IMR-90 (cell line): ENCODE measurements at regions not wholly inside any gene's neighbourhood (a gene's known extent, or its start where the extent isn't known, plus 50 kb on each side); places are given as distances from the start of the nearest gene placed in this dataset.

Source experiments
- ATAC-seq: fragments of 200-7000 bp; cut with Tn5 transposase; 2 replicates; pipeline ENCODE4 v1.9.1; 2020; ENCODE audit warnings: low read depth, mild to moderate bottlenecking, moderate library complexity
- BruUV-seq: library from RNA; stranded (reverse); fragments of 400-500 nt; replicated peaks from 2 replicates; lab custom pipeline; 2021; lab: Mats Ljungman, UMichigan
- CTCF ChIA-PET: fragments of 300-600 bp; formaldehyde crosslinking; extraction: SDS; loops from one replicate; lab custom pipeline; 2021; ENCODE audit warnings: antibody characterized with exemption; lab: Yijun Ruan, JAX
- POLR2A ChIA-PET: fragments of 300-600 bp; sonication (Branson Sonifier 250); formaldehyde crosslinking; loops from one replicate; lab custom pipeline; 2022; ENCODE audit warnings: antibody characterized with exemption; ENCODE audit not compliant: unreplicated experiment; lab: Charles Lee
- DNase-seq: peaks from one replicate; pipeline ENCODE4 v3.0.0; 2013
- H2AFZ ChIP-seq: replicated peaks from 2 replicates; pipeline ENCODE3; 2013; ENCODE audit warnings: low read length, mild to moderate bottlenecking; ENCODE audit not compliant: poor library complexity
- H2AK5ac ChIP-seq: 2 replicates; pipeline ENCODE4 v1.6.1; 2013; ENCODE audit warnings: low read depth, low read length, inconsistent platforms
- H2AK9ac ChIP-seq: replicated peaks from 2 replicates; pipeline ENCODE3; 2013; ENCODE audit warnings: mild to moderate bottlenecking, low read depth, low read length, moderate library complexity; ENCODE audit not compliant: poor library complexity
- H2BK120ac ChIP-seq: 2 replicates; pipeline ENCODE4 v1.6.1; 2013; ENCODE audit warnings: low read depth, low read length, inconsistent platforms
- H2BK15ac ChIP-seq: 3 replicates; pipeline ENCODE4 v1.6.1; 2013; ENCODE audit warnings: low read depth, low read length, inconsistent platforms
- H2BK20ac ChIP-seq: 2 replicates; pipeline ENCODE4 v1.6.1; 2013; ENCODE audit warnings: low read depth, mild to moderate bottlenecking, inconsistent platforms, low read length, moderate library complexity
- H2BK5ac ChIP-seq: 2 replicates; pipeline ENCODE4 v1.6.1; 2013; ENCODE audit warnings: mild to moderate bottlenecking, low read depth, low read length, inconsistent platforms; ENCODE audit not compliant: poor library complexity, severe bottlenecking
- H3K14ac ChIP-seq: replicated peaks from 2 replicates; pipeline ENCODE4 v1.6.1; 2013; ENCODE audit warnings: low read depth, low read length, inconsistent platforms
- H3K18ac ChIP-seq: 2 replicates; pipeline ENCODE4 v1.6.1; 2013; ENCODE audit warnings: low read depth, low read length, control low read depth
- H3K23ac ChIP-seq: 2 replicates; pipeline ENCODE4 v1.6.1; 2013; ENCODE audit warnings: low read depth, low read length, inconsistent platforms
- H3K27ac ChIP-seq: 2 replicates; pipeline ENCODE4 v1.5.1; 2013; ENCODE audit warnings: mild to moderate bottlenecking, control low read depth, low read length; ENCODE audit not compliant: insufficient read depth
- H3K27me3 ChIP-seq: 2 replicates; pipeline ENCODE4 v1.6.1; 2013; ENCODE audit warnings: low read length; ENCODE audit not compliant: control insufficient read depth, insufficient read depth
- H3K36me3 ChIP-seq: 2 replicates; pipeline ENCODE4 v1.6.1; 2013; ENCODE audit warnings: low read length, mixed read lengths; ENCODE audit not compliant: control insufficient read depth, insufficient read depth
- H3K4ac ChIP-seq: 2 replicates; pipeline ENCODE4 v1.6.1; 2013; ENCODE audit warnings: low read depth, low read length, inconsistent platforms
- H3K4me1 ChIP-seq: 2 replicates; pipeline ENCODE4 v1.6.1; 2013; ENCODE audit warnings: low read length, mixed read lengths; ENCODE audit not compliant: control insufficient read depth, insufficient read depth
- H3K4me2 ChIP-seq: 2 replicates; pipeline ENCODE4 v1.6.1; 2013; ENCODE audit warnings: low read depth, mild to moderate bottlenecking, control low read depth, low read length, moderate library complexity
- H3K4me3 ChIP-seq: 2 replicates; pipeline ENCODE4 v1.5.1; 2013; ENCODE audit warnings: low read depth, mild to moderate bottlenecking, control low read depth, low read length, moderate library complexity; ENCODE audit not compliant: insufficient read depth
- H3K56ac ChIP-seq: 2 replicates; pipeline ENCODE4 v1.6.1; 2013; ENCODE audit warnings: low read length, inconsistent platforms; ENCODE audit not compliant: insufficient read depth; ENCODE audit errors: extremely low read depth
- H3K79me1 ChIP-seq, 2 experiments: 2 replicates each; pipeline ENCODE4 v1.6.1; 2013; ENCODE audit warnings: low read length in 2 of 2, inconsistent platforms in 1 of 2, low read depth in 1 of 2
- H3K9ac ChIP-seq: 2 replicates; pipeline ENCODE4 v1.6.1; 2013; ENCODE audit warnings: low read depth, low read length, control low read depth
- H3K9me1 ChIP-seq: 2 replicates; pipeline ENCODE4 v1.6.1; 2013; ENCODE audit warnings: low read length, inconsistent platforms; ENCODE audit not compliant: insufficient read depth
- H3K9me3 ChIP-seq: 2 replicates; pipeline ENCODE4 v1.6.1; 2013; ENCODE audit warnings: low read length; ENCODE audit not compliant: control insufficient read depth, insufficient read depth
- H4K20me1 ChIP-seq: 2 replicates; pipeline ENCODE4 v1.6.1; 2013; ENCODE audit warnings: low read length, inconsistent platforms; ENCODE audit not compliant: insufficient read depth
- H4K5ac ChIP-seq: 2 replicates; pipeline ENCODE4 v1.6.1; 2013; ENCODE audit warnings: mild to moderate bottlenecking, low read depth, low read length, control low read depth
- H4K8ac ChIP-seq, 2 experiments: 2 replicates each; pipeline ENCODE4 v1.6.1; 2013; ENCODE audit warnings: low read depth in 2 of 2, low read length in 2 of 2, control low read depth in 1 of 2, inconsistent platforms in 1 of 2
- H4K91ac ChIP-seq: 2 replicates; pipeline ENCODE4 v1.6.1; 2013; ENCODE audit warnings: low read depth, low read length, inconsistent platforms; ENCODE audit not compliant: insufficient read depth
- BHLHE40 ChIP-seq: fragments of 150-350 bp; IDR thresholded peaks from 2 replicates; pipeline ENCODE4 v1.6.1; 2016; ENCODE audit warnings: mild to moderate bottlenecking, low read depth, low read length
- FOS ChIP-seq: fragments of 150-350 bp; IDR thresholded peaks from 2 replicates; pipeline ENCODE4 v1.6.1; 2016; ENCODE audit warnings: low read depth, low read length
- RAD21 ChIP-seq: IDR thresholded peaks from 2 replicates; pipeline ENCODE4 v1.6.1; 2012; ENCODE audit warnings: low read length, improper control_type of control experiment
- SMC3 ChIP-seq: fragments of 150-350 bp; IDR thresholded peaks from 2 replicates; pipeline ENCODE4 v1.6.1; 2016; ENCODE audit warnings: low read depth, mild to moderate bottlenecking, antibody characterized with exemption, low read length, moderate library complexity
- WGBS, 2 experiments: methylation state at CpG; one replicate each; pipeline versions ENCODE4 v1.1.5 to v1.1.7; 2013; ENCODE audit warnings: missing lambda C conversion rate in 2 of 2; ENCODE audit not compliant: insufficient read length in 1 of 2; ENCODE audit errors: extremely low coverage in 2 of 2; 5-methylcytosine and 5-hydroxymethylcytosine counted together
- dilution Hi-C: fragments of 300-500 bp; cut with HindIII; formaldehyde crosslinking; loops from one replicate; pipeline ENCODE4 v1.14.3; 2018; ENCODE audit warnings: low sequenced_read_pairs; ENCODE audit not compliant: unreplicated experiment
- in situ Hi-C: fragments of 300-500 bp; cut with MboI; formaldehyde crosslinking; loops from 3 replicates; pipeline ENCODE4 v1.14.3; 2019; ENCODE audit warnings: low sequenced_read_pairs, inconsistent platforms, mixed read lengths
- intact Hi-C: fragments of 100-400 bp; cut with micrococcal nuclease; formaldehyde crosslinking; loops from 2 replicates; pipeline ENCODE4 v1.10.0; 2022
- TF ChIP-seq, protein P1 (sequence below): fragments of 150-350 bp; IDR thresholded peaks from 2 replicates; pipeline ENCODE4 v1.6.1; 2016; ENCODE audit warnings: low read depth, mild to moderate bottlenecking, low read length, moderate library complexity, borderline replicate concordance
- TF ChIP-seq, protein P2 (sequence below): conservative IDR thresholded peaks from 2 replicates; pipeline ENCODE4 v1.5.1; 2012; ENCODE audit warnings: mild to moderate bottlenecking, low read depth, low read length, improper control_type of control experiment

DNA sequence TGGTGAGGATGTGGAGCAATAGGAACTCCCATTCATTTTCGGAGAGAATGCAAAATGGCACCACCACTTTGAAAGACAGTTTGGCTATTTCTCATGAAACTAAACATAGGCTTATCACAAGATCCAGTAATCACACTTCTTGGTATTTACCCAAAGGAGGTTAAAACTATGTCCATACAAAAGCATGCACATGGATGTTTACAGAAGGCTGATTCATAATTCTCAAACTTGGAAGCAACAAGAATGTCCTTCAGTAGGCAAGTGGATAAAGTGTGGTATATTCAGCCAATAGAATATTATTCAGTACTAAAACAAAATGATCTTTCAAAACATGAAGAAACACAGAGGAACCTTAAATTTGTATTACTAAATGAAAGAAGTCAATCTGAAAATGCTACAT lies 440.6 kb downstream of the FBXO15 start:
- TF ChIP-seq, protein P1, sequence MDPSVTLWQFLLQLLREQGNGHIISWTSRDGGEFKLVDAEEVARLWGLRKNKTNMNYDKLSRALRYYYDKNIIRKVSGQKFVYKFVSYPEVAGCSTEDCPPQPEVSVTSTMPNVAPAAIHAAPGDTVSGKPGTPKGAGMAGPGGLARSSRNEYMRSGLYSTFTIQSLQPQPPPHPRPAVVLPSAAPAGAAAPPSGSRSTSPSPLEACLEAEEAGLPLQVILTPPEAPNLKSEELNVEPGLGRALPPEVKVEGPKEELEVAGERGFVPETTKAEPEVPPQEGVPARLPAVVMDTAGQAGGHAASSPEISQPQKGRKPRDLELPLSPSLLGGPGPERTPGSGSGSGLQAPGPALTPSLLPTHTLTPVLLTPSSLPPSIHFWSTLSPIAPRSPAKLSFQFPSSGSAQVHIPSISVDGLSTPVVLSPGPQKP, result no peak
- TF ChIP-seq FOS (0 out of 2 replicates have a peak, but pooled peaks have one; percentile 6), SMC3 (no peak), RAD21 (no peak), BHLHE40 (peak; percentile 52)
- TF ChIP-seq, protein P2, sequence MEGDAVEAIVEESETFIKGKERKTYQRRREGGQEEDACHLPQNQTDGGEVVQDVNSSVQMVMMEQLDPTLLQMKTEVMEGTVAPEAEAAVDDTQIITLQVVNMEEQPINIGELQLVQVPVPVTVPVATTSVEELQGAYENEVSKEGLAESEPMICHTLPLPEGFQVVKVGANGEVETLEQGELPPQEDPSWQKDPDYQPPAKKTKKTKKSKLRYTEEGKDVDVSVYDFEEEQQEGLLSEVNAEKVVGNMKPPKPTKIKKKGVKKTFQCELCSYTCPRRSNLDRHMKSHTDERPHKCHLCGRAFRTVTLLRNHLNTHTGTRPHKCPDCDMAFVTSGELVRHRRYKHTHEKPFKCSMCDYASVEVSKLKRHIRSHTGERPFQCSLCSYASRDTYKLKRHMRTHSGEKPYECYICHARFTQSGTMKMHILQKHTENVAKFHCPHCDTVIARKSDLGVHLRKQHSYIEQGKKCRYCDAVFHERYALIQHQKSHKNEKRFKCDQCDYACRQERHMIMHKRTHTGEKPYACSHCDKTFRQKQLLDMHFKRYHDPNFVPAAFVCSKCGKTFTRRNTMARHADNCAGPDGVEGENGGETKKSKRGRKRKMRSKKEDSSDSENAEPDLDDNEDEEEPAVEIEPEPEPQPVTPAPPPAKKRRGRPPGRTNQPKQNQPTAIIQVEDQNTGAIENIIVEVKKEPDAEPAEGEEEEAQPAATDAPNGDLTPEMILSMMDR, result no peak
- Histone ChIP-seq H3K4ac (no peak overlapping the region), H3K14ac (no peak overlapping the region), H4K5ac (no peak overlapping the region), H2AK9ac (no peak overlapping the region), H3K79me1 (no peaks in the 10 kb centered on the region), H3K9me3 (peaks cover 5% of the 10 kb centered on the region), H2BK5ac (peak overlapping the region; percentile 89), H3K36me3 (no peaks in the 10 kb centered on the region), H3K27ac (no peak overlapping the region), H3K4me1 (no peaks in the 10 kb centered on the region; the same call in 1 of the 2 replicates), H3K27me3 (no peaks in the 10 kb centered on the region), H4K20me1 (no peaks in the 10 kb centered on the region), H3K9ac (no peak overlapping the region), H4K91ac (no peak overlapping the region), H2AK5ac (no peak overlapping the region), H3K9me1 (no peaks in the 10 kb centered on the region; the same call in 1 of the 2 replicates), H3K56ac (no peak overlapping the region), H2BK20ac (0 out of 2 replicates have a peak overlapping the region, but pooled peaks have one; percentile 25), H3K18ac (peak overlapping the region; percentile 61; the same call in 1 of the 2 replicates), H2AFZ (no peak overlapping the region), H2BK15ac (no peak overlapping the region), H3K4me2 (no peak overlapping the region), H2BK120ac (peak overlapping the region; percentile 59; the same call in 1 of the 2 replicates), H4K8ac (peak overlapping the region in 1 of 2 experiments; percentile 31; a peak in 1 of 4 replicates), H3K4me3 (no peak overlapping the region), H3K23ac (no peak overlapping the region)
- peak; percentile 86 for DNase-seq
- intact Hi-C loops (loop anchor here (10.0 kb wide), 1 partner anchor 268 kb away; no protein-coding TSS in a partner anchor), dilution Hi-C loops (no loop called here), in situ Hi-C loops (no loop called here)
- POLR2A ChIA-PET, result no interaction called here
- BruUV-seq, result no TSS peak
- CTCF ChIA-PET, result no interaction called here
- WGBS, 2 experiments, result no CpG with 5 or more reads among the region's 1 CpG
- ATAC-seq, result peak; percentile 91
